ENCODE measurements at regions not wholly inside any gene's neighbourhood (a gene's known extent, or its start where the extent isn't known, plus 50 kb on each side); places are given as distances from the start of the nearest gene placed in this dataset.

GRCh38 chr12:98274430-98275130 is 240.8 kb upstream of the TMPO start:
- no peak for TF ChIP-seq CTCF (IDR thresholded peaks at IDR 0.05)
- TF ChIP-seq POLR2AphosphoS5 (IDR thresholded peaks at IDR 0.05) = no peak
- TF ChIP-seq POLR2A (IDR thresholded peaks at IDR 0.05) = no peak
- no peak for TF ChIP-seq EP300 (IDR thresholded peaks at IDR 0.05)

Measured in stomach (tissue), 4 donors.